Middle frontal gyrus (tissue), 1 donor: ENCODE measurements at regions not wholly inside any gene's neighbourhood (a gene's known extent, or its start where the extent isn't known, plus 50 kb on each side); places are given as distances from the start of the nearest gene placed in this dataset.
"Not testable (repeated sequence)": the region's sequence is repeated elsewhere in the genome, so short reads cannot be mapped to it uniquely, and the experiment has no call there.

Experiments used
- DNase-seq: peaks from one replicate; pipeline ENCODE4 v3.0.0-alpha.2; 2015; ENCODE audit warnings: low spot score; ENCODE audit errors: extremely low spot score

- DNase-seq: no peak
These were observed 529.5 kb downstream of the NTRK3 start for GRCh38 chr15:87727073-87727472.

GRCh38 chr15:87724330-87724729, 532.2 kb downstream of the NTRK3 start:
- DNase-seq: no peak

GRCh38 chr15:87722941-87723691, 533.4 kb downstream of the NTRK3 start:
- no peak for DNase-seq

- no peak for DNase-seq
These were observed 536.3 kb downstream of the NTRK3 start for GRCh38 chr15:87720235-87720634.

- DNase-seq: no peak
These were observed 540.1 kb downstream of the NTRK3 start for GRCh38 chr15:87716422-87716821.

GRCh38 chr15:87715252-87715651, 541.3 kb downstream of the NTRK3 start:
- DNase-seq: no peak

- DNase-seq: no peak
These were observed 543.1 kb downstream of the NTRK3 start for GRCh38 chr15:87713475-87713879.

GRCh38 chr15:87712211-87712610, 544.3 kb downstream of the NTRK3 start:
- no peak for DNase-seq

- DNase-seq: no peak
These were observed 545.5 kb downstream of the NTRK3 start for GRCh38 chr15:87711026-87711425.

- DNase-seq: no peak
These were observed 546.1 kb downstream of the NTRK3 start for GRCh38 chr15:87710406-87710805.

GRCh38 chr15:87707566-87708130, 548.9 kb downstream of the NTRK3 start:
- no peak for DNase-seq

- no peak for DNase-seq
These were observed 549.5 kb downstream of the NTRK3 start for GRCh38 chr15:87707071-87707470.

GRCh38 chr15:87706001-87706400, 550.5 kb downstream of the NTRK3 start:
- DNase-seq: no peak

GRCh38 chr15:87704276-87704675, 552.3 kb downstream of the NTRK3 start:
- no peak for DNase-seq

GRCh38 chr15:87703327-87704111, 553.0 kb downstream of the NTRK3 start:
- no peak for DNase-seq

- DNase-seq: no peak
These were observed 554.3 kb downstream of the NTRK3 start for GRCh38 chr15:87702270-87702669.

GRCh38 chr15:87698467-87698866, 558.1 kb downstream of the NTRK3 start:
- not testable (repeated sequence) for DNase-seq

GRCh38 chr15:87689716-87690115, 566.8 kb downstream of the NTRK3 start:
- DNase-seq: no peak

GRCh38 chr15:87687523-87687870, 569.0 kb downstream of the NTRK3 start:
- DNase-seq: no peak

- no peak for DNase-seq
These were observed 569.6 kb downstream of the NTRK3 start for GRCh38 chr15:87686841-87687522.

GRCh38 chr15:87686339-87686738, 570.2 kb downstream of the NTRK3 start:
- DNase-seq: no peak

- no peak for DNase-seq
These were observed 574.0 kb downstream of the NTRK3 start for GRCh38 chr15:87682527-87682926.
